ENCODE measurements at regions not wholly inside any gene's neighbourhood (a gene's known extent, or its start where the extent isn't known, plus 50 kb on each side); places are given as distances from the start of the nearest gene placed in this dataset.

GRCh38 chr6:66499851-66500250, 792.8 kb upstream of the EYS start:
- TF ChIP-seq CTCF (IDR thresholded peaks at IDR 0.05; ENCODE audit: low read length) (no peak), EZH2phosphoT487 (IDR thresholded peaks at IDR 0.05; ENCODE audit: low read length) (no peak)
